EL (cell line): ENCODE measurements at regions not wholly inside any gene's neighbourhood (a gene's known extent, or its start where the extent isn't known, plus 50 kb on each side); places are given as distances from the start of the nearest gene placed in this dataset.

Experiments
- DNase-seq: peaks from one replicate; pipeline ENCODE4 v3.0.0-alpha.2; 2016

GRCh38 chr12:92528586-92528985 is 174.2 kb upstream of the PLEKHG7 start:
- no peak for DNase-seq

GRCh38 chr12:92528097-92528496 is 174.7 kb upstream of the PLEKHG7 start:
- no peak for DNase-seq

- no peak for DNase-seq
These were observed 178.3 kb upstream of the PLEKHG7 start for GRCh38 chr12:92524489-92524888.

GRCh38 chr12:92520511-92520910 is 182.3 kb upstream of the PLEKHG7 start:
- DNase-seq: no peak

GRCh38 chr12:92519284-92519683 is 183.5 kb upstream of the PLEKHG7 start:
- DNase-seq: no peak

- DNase-seq: no peak
These were observed 184.7 kb upstream of the PLEKHG7 start for GRCh38 chr12:92518071-92518470.

- no peak for DNase-seq
These were observed 186.6 kb upstream of the PLEKHG7 start for GRCh38 chr12:92516277-92516600.

GRCh38 chr12:92513231-92513730 is 189.5 kb upstream of the PLEKHG7 start:
- DNase-seq: no peak

- no peak for DNase-seq
These were observed 191.0 kb upstream of the PLEKHG7 start for GRCh38 chr12:92511786-92512185.

- no peak for DNase-seq
These were observed 193.5 kb upstream of the PLEKHG7 start for GRCh38 chr12:92509156-92509738.

GRCh38 chr12:92506891-92507290 is 195.9 kb upstream of the PLEKHG7 start:
- DNase-seq: no peak

GRCh38 chr12:92506460-92506859 is 196.3 kb upstream of the PLEKHG7 start:
- no peak for DNase-seq

GRCh38 chr12:92505254-92506231 is 197.2 kb upstream of the PLEKHG7 start:
- DNase-seq: no peak

- DNase-seq: no peak
These were observed 198.2 kb upstream of the PLEKHG7 start for GRCh38 chr12:92504594-92504981.

GRCh38 chr12:92503971-92504593 is 198.7 kb upstream of the PLEKHG7 start:
- no peak for DNase-seq

GRCh38 chr12:92503029-92503931 is 199.5 kb upstream of the PLEKHG7 start:
- no peak for DNase-seq

GRCh38 chr12:92502417-92503028 is 200.3 kb upstream of the PLEKHG7 start:
- no peak for DNase-seq

GRCh38 chr12:92496790-92497189 is 206.0 kb upstream of the PLEKHG7 start:
- no peak for DNase-seq

- no peak for DNase-seq
These were observed 207.7 kb upstream of the PLEKHG7 start for GRCh38 chr12:92495108-92495507.

- DNase-seq: no peak
These were observed 209.0 kb upstream of the PLEKHG7 start for GRCh38 chr12:92493816-92494215.

GRCh38 chr12:92492995-92493394 is 209.8 kb upstream of the PLEKHG7 start:
- DNase-seq: no peak

GRCh38 chr12:92492291-92492690 is 210.5 kb upstream of the PLEKHG7 start:
- DNase-seq: no peak
